Body of pancreas (tissue), 4 donors: ENCODE measurements at regions not wholly inside any gene's neighbourhood (a gene's known extent, or its start where the extent isn't known, plus 50 kb on each side); places are given as distances from the start of the nearest gene placed in this dataset.

Experiments used
- ATAC-seq: fragments of 150-250 bp; one replicate; pipeline ENCODE4 v1.9.1; 2016
- DNase-seq, 4 donors: peaks; one replicate each; pipeline ENCODE4 v3.0.0-alpha.2; 2019
- H3K27ac ChIP-seq, 4 donors: fragments of 200-600 bp; sonication (generic); 1 replicate in 3 of 4; 2 replicates in 1 of 4; pipeline versions ENCODE4 v1.5.1 to v1.6.1; 2016 to 2019; ENCODE audit warnings: mild to moderate bottlenecking in 1 of 4, mixed read lengths in 1 of 4, moderate library complexity in 1 of 4
- H3K27me3 ChIP-seq, 2 donors: fragments of 200-600 bp; sonication (generic); one replicate each; pipeline ENCODE4 v1.6.0; 2016; ENCODE audit warnings: mild to moderate bottlenecking in 1 of 2
- H3K36me3 ChIP-seq, 2 donors: fragments of 200-600 bp; sonication (generic); replicated peaks in 1 of 2; 2 replicates each; pipeline ENCODE4 v1.5.1; 2016; ENCODE audit warnings: low read depth in 2 of 2; ENCODE audit not compliant: insufficient read depth in 1 of 2
- H3K4me1 ChIP-seq: fragments of 200-600 bp; sonication (generic); one replicate; pipeline ENCODE4 v1.6.0; 2016
- H3K4me3 ChIP-seq, 2 donors: fragments of 200-600 bp; sonication (generic); 1 replicate in 1 of 2; 2 replicates in 1 of 2; pipeline ENCODE4 v1.5.1; 2016 to 2019
- H3K9me3 ChIP-seq, 3 donors: fragments of 200-600 bp; sonication (generic); 1 replicate in 2 of 3; 2 replicates in 1 of 3; pipeline ENCODE4 v1.5.1; 2016
- CTCF ChIP-seq, 7 experiments: fragments of 450-650 bp in 4 of 7; fragments of 200-600 bp in 3 of 7; sonication (generic) in 3 of 7; IDR thresholded peaks; one replicate each; pipeline ENCODE4 v1.5.1; 2016 to 2019; ENCODE audit warnings: antibody characterized with exemption in 7 of 7
- POLR2A ChIP-seq, 3 donors: fragments of 450-650 bp; IDR thresholded peaks; one replicate each; pipeline ENCODE4 v1.6.1; 2016; ENCODE audit warnings: antibody characterized with exemption in 3 of 3, mild to moderate bottlenecking in 2 of 3
- WGBS, 2 donors: methylation state at CpG; one replicate each; pipeline ENCODE4 v1.1.5; 2017; 5-methylcytosine and 5-hydroxymethylcytosine counted together
- intact Hi-C: fragments of 100-400 bp; cut with DNase I; formaldehyde crosslinking; loops from one replicate; pipeline ENCODE4 v1.15.1; 2023

GRCh38 chr1:38670544-38671122 is 188.9 kb downstream of the RRAGC start:
- H3K27me3 ChIP-seq, result no peaks in the 10 kb centered on the region
- DNase-seq, result no peak
- TF ChIP-seq POLR2A (IDR thresholded peaks at IDR 0.05), result no peak
- no peak for TF ChIP-seq CTCF (IDR thresholded peaks at IDR 0.05)
- WGBS, 2 donors, result 58 to 64% methylated on average over 4 of the region's 4 CpGs
- ATAC-seq, result no peak
- H3K4me1 ChIP-seq, result no peaks in the 10 kb centered on the region
- H3K9me3 ChIP-seq, result no peaks in the 10 kb centered on the region
- H3K36me3 ChIP-seq, result no peaks in the 10 kb centered on the region
- H3K4me3 ChIP-seq, result no peak overlapping the region
- no peak overlapping the region for H3K27ac ChIP-seq
- intact Hi-C loops, result no loop called here

DNA sequence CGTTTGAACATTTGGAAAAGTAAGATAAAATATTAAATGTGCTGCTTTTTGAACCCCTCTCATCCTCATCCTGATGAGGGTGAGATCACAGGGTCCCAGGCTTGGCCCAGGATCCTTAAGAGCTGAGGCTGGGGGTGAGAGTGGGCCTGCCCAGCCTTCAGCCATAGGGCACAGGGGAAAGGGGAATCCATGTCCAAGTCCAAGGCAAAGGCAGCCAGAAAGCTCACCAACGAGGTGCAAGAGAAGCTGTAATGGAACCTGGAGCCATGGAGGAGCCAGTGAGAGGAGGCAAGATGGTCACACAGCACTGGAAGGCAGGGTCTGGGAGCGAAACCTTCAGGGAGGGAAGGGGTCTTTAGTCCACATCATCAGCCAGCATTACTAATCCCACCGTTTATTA is 191.9 kb downstream of the RRAGC start:
- Histone ChIP-seq H3K27me3 (no peaks in the 10 kb centered on the region), H3K4me1 (no peaks in the 10 kb centered on the region), H3K27ac (no peak overlapping the region), H3K36me3 (no peaks in the 10 kb centered on the region), H3K4me3 (no peak overlapping the region), H3K9me3 (no peaks in the 10 kb centered on the region)
- WGBS, 2 donors, result 26 to 37% methylated on average over 4 of the region's 4 CpGs
- intact Hi-C loops, result no loop called here
- ATAC-seq (no peak), DNase-seq (no peak)
- no peak for TF ChIP-seq CTCF (IDR thresholded peaks at IDR 0.05)
- no peak for TF ChIP-seq POLR2A (IDR thresholded peaks at IDR 0.05)

- H3K4me3 ChIP-seq, result no peak overlapping the region
- no peaks in the 10 kb centered on the region for H3K36me3 ChIP-seq
- intact Hi-C loops, result no loop called here
- no peaks in the 10 kb centered on the region for H3K27me3 ChIP-seq
- no peaks in the 10 kb centered on the region for H3K4me1 ChIP-seq
- WGBS, 2 donors, result 49 to 51% methylated on average over 7 of the region's 7 CpGs
- ATAC-seq (no peak), DNase-seq (no peak)
- no peak overlapping the region for H3K27ac ChIP-seq
- peaks cover 0 to 2% (median 0%) of the 10 kb centered on the region in 3 donors for H3K9me3 ChIP-seq
- TF ChIP-seq POLR2A (IDR thresholded peaks at IDR 0.05), result no peak
- no peak for TF ChIP-seq CTCF (IDR thresholded peaks at IDR 0.05)
Observed at GRCh38 chr1:38662126-38662525, 197.4 kb downstream of the RRAGC start.

- Histone ChIP-seq H3K4me3 (no peak overlapping the region), H3K27me3 (no peaks in the 10 kb centered on the region), H3K9me3 (peaks cover 0 to 2% (median 0%) of the 10 kb centered on the region in 3 donors), H3K36me3 (no peaks in the 10 kb centered on the region), H3K27ac (no peak overlapping the region), H3K4me1 (no peaks in the 10 kb centered on the region)
- no peak for TF ChIP-seq POLR2A (IDR thresholded peaks at IDR 0.05)
- no peak for TF ChIP-seq CTCF (IDR thresholded peaks at IDR 0.05)
- DNase-seq (no peak), ATAC-seq (no peak)
- intact Hi-C loops, result no loop called here
- WGBS, 2 donors, result 20 to 32% methylated on average over 1 of the region's 1 CpG
Observed at GRCh38 chr1:38658883-38659282, 200.7 kb downstream of the RRAGC start.

- intact Hi-C loops, result no loop called here
- no peaks in the 10 kb centered on the region for H3K4me1 ChIP-seq
- TF ChIP-seq POLR2A (IDR thresholded peaks at IDR 0.05) (no peak), CTCF (IDR thresholded peaks at IDR 0.05) (no peak)
- no peak overlapping the region for H3K27ac ChIP-seq
- WGBS, 2 donors, result 83 to 87% methylated on average over 2 of the region's 2 CpGs
- no peak overlapping the region for H3K4me3 ChIP-seq
- no peak for ATAC-seq
- H3K27me3 ChIP-seq, result no peaks in the 10 kb centered on the region
- no peak for DNase-seq
- H3K9me3 ChIP-seq, result peaks cover 0 to 2% (median 0%) of the 10 kb centered on the region in 3 donors
- H3K36me3 ChIP-seq, result no peaks in the 10 kb centered on the region
Observed at GRCh38 chr1:38657873-38658272, 201.7 kb downstream of the RRAGC start.
